K562 (cell line): ENCODE measurements at regions not wholly inside any gene's neighbourhood (a gene's known extent, or its start where the extent isn't known, plus 50 kb on each side); places are given as distances from the start of the nearest gene placed in this dataset.

Experiments used
- ATAC-seq: fragments of 200-7000 bp; cut with Tn5 transposase; 3 replicates; pipeline ENCODE4 v1.9.1; 2020; ENCODE audit warnings: moderate library complexity
- BruUV-seq: library from RNA; stranded (reverse); fragments of 400-500 nt; replicated peaks from 2 replicates; lab custom pipeline; 2021; lab: Mats Ljungman, UMichigan
- CTCF ChIA-PET: fragments of 300-600 bp; formaldehyde crosslinking; extraction: SDS; loops from one replicate; lab custom pipeline; 2021; ENCODE audit warnings: low intra/inter-chr PET ratio; lab: Yijun Ruan, JAX
- POLR2A ChIA-PET: fragments of 300-600, 350-650 bp; sonication (Branson Sonifier 250); formaldehyde crosslinking; extraction: SDS; loops from one replicate; lab custom pipeline; 2021; ENCODE audit warnings: antibody characterized with exemption, inconsistent platforms; lab: Yijun Ruan, JAX
- DNase-seq, 4 experiments: peaks; one replicate each; pipeline versions ENCODE4 v3.0.0 to v3.0.0-alpha.2; 2011 to 2018; ENCODE audit warnings: low spot score in 3 of 4, mixed read lengths in 3 of 4; ENCODE audit errors: extremely low read depth in 1 of 4
- FAIRE-seq: peaks from 2 replicates; lab custom pipeline; 2011; peaks lifted over from hg19 to GRCh38; lab: Jason Lieb, UNC
- H2AFZ ChIP-seq: 2 replicates; pipeline ENCODE4 v1.6.0; 2011; ENCODE audit warnings: low read depth, low read length, control low read depth, inconsistent platforms
- H3K27ac ChIP-seq: fragments of 200-600 bp; 3 replicates; pipeline ENCODE4 v1.8.0; 2011; ENCODE audit warnings: low read depth, mild to moderate bottlenecking, control low read depth, inconsistent platforms, low read length, moderate library complexity, mixed read lengths; ENCODE audit errors: extremely low read depth
- H3K27me3 ChIP-seq, 2 experiments: fragments of 300-600 bp in 1 of 2; 2 replicates in 1 of 2; 3 replicates in 1 of 2; pipeline versions ENCODE4 v1.6.0 to v1.8.0; 2011; ENCODE audit warnings: inconsistent platforms in 2 of 2, low read length in 2 of 2, mild to moderate bottlenecking in 1 of 2, mixed read lengths in 1 of 2, moderate library complexity in 1 of 2; ENCODE audit not compliant: control insufficient read depth in 2 of 2, insufficient read depth in 2 of 2
- H3K36me3 ChIP-seq: fragments of 300-600 bp; 3 replicates; pipeline ENCODE4 v1.8.0; 2011; ENCODE audit warnings: mild to moderate bottlenecking, low read length, inconsistent platforms; ENCODE audit not compliant: control insufficient read depth, insufficient read depth
- H3K4me1 ChIP-seq, 2 experiments: fragments of 200-600 bp in 1 of 2; replicated peaks in 1 of 2; 2 replicates in 1 of 2; 3 replicates in 1 of 2; pipeline versions ENCODE4 v1.5.1 to v1.8.0; 2011; ENCODE audit warnings: inconsistent platforms in 2 of 2, low read length in 2 of 2, mild to moderate bottlenecking in 1 of 2, mixed read lengths in 1 of 2, moderate library complexity in 1 of 2; ENCODE audit not compliant: control insufficient read depth in 2 of 2, insufficient read depth in 2 of 2
- H3K4me2 ChIP-seq: 2 replicates; pipeline ENCODE4 v1.6.1; 2011; ENCODE audit warnings: low read length, control low read depth, inconsistent platforms, mixed read lengths; ENCODE audit not compliant: insufficient read depth
- H3K4me3 ChIP-seq: fragments of 200-600 bp; sonication (generic), shearing (Covaris generic); 2 replicates; pipeline ENCODE4 v1.5.1; 2016; ENCODE audit warnings: control low read depth, inconsistent platforms
- H3K79me2 ChIP-seq: fragments of 200-600 bp; 3 replicates; pipeline ENCODE4 v1.8.0; 2011; ENCODE audit warnings: low read length, inconsistent platforms; ENCODE audit not compliant: control insufficient read depth, insufficient read depth
- H3K9ac ChIP-seq, 2 experiments: 2 replicates each; pipeline versions ENCODE4 v1.6.0 to v1.6.1; 2011; ENCODE audit warnings: low read depth in 2 of 2, low read length in 2 of 2, control low read depth in 1 of 2, inconsistent platforms in 1 of 2, mild to moderate bottlenecking in 1 of 2, mixed read lengths in 1 of 2; ENCODE audit not compliant: insufficient read depth in 1 of 2
- H3K9me1 ChIP-seq: one replicate; pipeline ENCODE4 v1.6.0; 2011; ENCODE audit warnings: inconsistent platforms, mild to moderate bottlenecking, low read length, moderate library complexity; ENCODE audit not compliant: control insufficient read depth, insufficient read depth
- H3K9me3 ChIP-seq: replicated peaks from 2 replicates; pipeline ENCODE4 v1.5.1; 2011; ENCODE audit warnings: low read depth, low read length, inconsistent platforms; ENCODE audit not compliant: control insufficient read depth, insufficient read depth
- H4K20me1 ChIP-seq: replicated peaks from 2 replicates; pipeline ENCODE4 v1.6.1; 2011; ENCODE audit warnings: low read length, inconsistent platforms, mixed read lengths; ENCODE audit not compliant: control insufficient read depth, insufficient read depth
- BDP1 ChIP-seq: IDR thresholded peaks from 3 replicates; pipeline ENCODE4 v1.6.1; 2011; ENCODE audit not compliant: insufficient read length, insufficient read depth
- FUS ChIP-seq: fragments of 200-400 bp; formaldehyde crosslinking; optimal IDR thresholded peaks from 2 replicates; pipeline ENCODE3; 2017; ENCODE audit warnings: low read depth, low read length
- IFI16 ChIP-seq: fragments of 250-450 bp; sonication (Bioruptor Pico); IDR thresholded peaks from 2 replicates; pipeline ENCODE4 v2.1.2; 2022; ENCODE audit warnings: mild to moderate bottlenecking, inconsistent platforms
- L3MBTL2 ChIP-seq: fragments of 450-650 bp; IDR thresholded peaks from 2 replicates; pipeline ENCODE4 v1.6.1; 2016; ENCODE audit warnings: mild to moderate bottlenecking, moderate library complexity
- POLR2AphosphoS5 ChIP-seq: IDR thresholded peaks from 2 replicates; pipeline ENCODE4 v1.6.1; 2011; ENCODE audit warnings: mild to moderate bottlenecking, low read depth, low read length, moderate library complexity; ENCODE audit not compliant: control insufficient read depth, insufficient read depth
- ZNF134 ChIP-seq: fragments of 250-450 bp; sonication (Bioruptor Pico); conservative IDR thresholded peaks from 2 replicates; pipeline ENCODE4 v1.4.0; 2020
- ZNF77 ChIP-seq: fragments of 250-450 bp; sonication (Bioruptor Pico); IDR thresholded peaks from 2 replicates; pipeline ENCODE4 v1.5.0; 2020
- in situ Hi-C: fragments of 300-500 bp; cut with MboI; formaldehyde crosslinking; loops from 4 replicates; pipeline ENCODE4 v1.15.0; 2018; ENCODE audit warnings: inconsistent platforms, mixed read lengths
- intact Hi-C: fragments of 100-400 bp; cut with micrococcal nuclease; formaldehyde crosslinking; loops from 2 replicates; pipeline ENCODE4 v1.14.2; 2022
- TF ChIP-seq, protein P1 (sequence below): fragments of 250-450 bp; sonication (Bioruptor Pico); IDR thresholded peaks from 2 replicates; pipeline ENCODE4 v1.8.0; 2021; ENCODE audit warnings: moderate library complexity, mild to moderate bottlenecking, inconsistent platforms

- TF ChIP-seq, protein P1, sequence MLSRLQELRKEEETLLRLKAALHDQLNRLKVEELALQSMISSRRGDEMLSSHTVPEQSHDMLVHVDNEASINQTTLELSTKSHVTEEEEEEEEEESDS (CRISPR knock-in tag) = no peak
- no peak for TF ChIP-seq BDP1
- no peak for TF ChIP-seq FUS
These were observed 727.9 kb upstream of the PTPRD start (continued) for GRCh38 chr9:11340654-11341053.

DNA sequence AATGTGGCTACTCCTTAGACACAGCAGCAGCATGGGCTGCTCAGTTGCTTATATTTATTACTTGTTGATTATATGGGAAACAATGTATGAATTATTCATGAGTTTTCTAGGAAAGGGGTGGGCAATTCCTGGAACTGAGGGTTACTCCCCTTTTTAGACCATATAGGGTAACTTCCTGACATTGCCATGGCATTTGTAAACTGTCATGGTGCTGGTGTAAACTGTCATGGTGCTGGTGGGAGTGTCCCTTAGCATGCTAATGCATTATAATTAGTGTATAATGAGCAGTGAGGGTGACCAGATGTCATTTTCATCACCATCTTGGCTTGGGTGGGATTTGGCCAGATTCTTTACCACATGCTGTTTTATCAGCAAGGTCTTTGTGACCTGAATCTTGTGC is 734.6 kb upstream of the PTPRD start:
- no peak for FAIRE-seq
- ChIA-PET POLR2A (no interaction called here), CTCF (no interaction called here)
- Histone ChIP-seq H3K4me3 (no peak overlapping the region), H3K9me1 (no peaks in the 10 kb centered on the region), H3K4me1 (no peaks in the 10 kb centered on the region), H3K27me3 (no peaks in the 10 kb centered on the region), H3K9ac (no peak overlapping the region), H3K4me2 (no peak overlapping the region), H4K20me1 (no peaks in the 10 kb centered on the region), H3K9me3 (no peaks in the 10 kb centered on the region), H2AFZ (no peak overlapping the region), H3K27ac (no peak overlapping the region), H3K36me3 (no peaks in the 10 kb centered on the region), H3K79me2 (no peaks in the 10 kb centered on the region)
- BruUV-seq = no TSS peak
- no peak for DNase-seq
- no peak for ATAC-seq
- TF ChIP-seq POLR2AphosphoS5 (no peak), L3MBTL2 (no peak), ZNF77 (no peak), ZNF134 (CRISPR knock-in tag) (no peak), IFI16 (CRISPR knock-in tag) (no peak)
- in situ Hi-C loops = no loop called here
- intact Hi-C loops = no loop called here
